SW480 (cell line): ENCODE measurements at regions not wholly inside any gene's neighbourhood (a gene's known extent, or its start where the extent isn't known, plus 50 kb on each side); places are given as distances from the start of the nearest gene placed in this dataset.

Source experiments
- DNase-seq: peaks from one replicate; pipeline ENCODE4 v3.0.0-alpha.2; 2016; ENCODE audit warnings: low spot score

GRCh38 chr9:124179196-124180071 lies 78.3 kb upstream of the NEK6 start:
- DNase-seq: no peak

- no peak for DNase-seq
Observed at GRCh38 chr9:124180557-124180956, 77.2 kb upstream of the NEK6 start.

- no peak for DNase-seq
Observed at GRCh38 chr9:124182741-124183140, 75.0 kb upstream of the NEK6 start.

GRCh38 chr9:124183772-124184171 lies 74.0 kb upstream of the NEK6 start:
- no peak for DNase-seq

GRCh38 chr9:124185413-124185812 lies 72.3 kb upstream of the NEK6 start:
- no peak for DNase-seq

- no peak for DNase-seq
Observed at GRCh38 chr9:124187311-124187710, 70.4 kb upstream of the NEK6 start.

GRCh38 chr9:124188331-124189110 lies 69.2 kb upstream of the NEK6 start:
- DNase-seq: no peak

GRCh38 chr9:124190761-124191160 lies 67.0 kb upstream of the NEK6 start:
- no peak for DNase-seq

GRCh38 chr9:124191691-124192395 lies 65.9 kb upstream of the NEK6 start:
- no peak for DNase-seq

GRCh38 chr9:124196814-124197176 lies 61.0 kb upstream of the NEK6 start:
- DNase-seq: no peak

GRCh38 chr9:124197177-124198095 lies 60.3 kb upstream of the NEK6 start:
- no peak for DNase-seq

GRCh38 chr9:124198331-124198730 lies 59.4 kb upstream of the NEK6 start:
- no peak for DNase-seq

GRCh38 chr9:124198948-124199347 lies 58.8 kb upstream of the NEK6 start:
- no peak for DNase-seq

GRCh38 chr9:124199474-124199873 lies 58.3 kb upstream of the NEK6 start:
- DNase-seq: no peak

- DNase-seq: no peak
Observed at GRCh38 chr9:124202447-124202971, 55.2 kb upstream of the NEK6 start.

- DNase-seq: no peak
Observed at GRCh38 chr9:124205686-124206352, 51.9 kb upstream of the NEK6 start.

- no peak for DNase-seq
Observed at GRCh38 chr9:124206391-124206790, 51.4 kb upstream of the NEK6 start.
